DMS79 (cell line): ENCODE measurements at regions not wholly inside any gene's neighbourhood (a gene's known extent, or its start where the extent isn't known, plus 50 kb on each side); places are given as distances from the start of the nearest gene placed in this dataset.
"Not testable (repeated sequence)": the region's sequence is repeated elsewhere in the genome, so short reads cannot be mapped to it uniquely, and the experiment has no call there.

Experiments used
- DNase-seq: peaks from one replicate; lab custom pipeline; 2025; lab: John Stamatoyannopoulos, UW

- no peak for DNase-seq
Observed at GRCh38 chr10:2891073-2891769, 176.1 kb upstream of the PFKP start.

GRCh38 chr10:2890093-2890492 lies 177.3 kb upstream of the PFKP start:
- no peak for DNase-seq

DNA sequence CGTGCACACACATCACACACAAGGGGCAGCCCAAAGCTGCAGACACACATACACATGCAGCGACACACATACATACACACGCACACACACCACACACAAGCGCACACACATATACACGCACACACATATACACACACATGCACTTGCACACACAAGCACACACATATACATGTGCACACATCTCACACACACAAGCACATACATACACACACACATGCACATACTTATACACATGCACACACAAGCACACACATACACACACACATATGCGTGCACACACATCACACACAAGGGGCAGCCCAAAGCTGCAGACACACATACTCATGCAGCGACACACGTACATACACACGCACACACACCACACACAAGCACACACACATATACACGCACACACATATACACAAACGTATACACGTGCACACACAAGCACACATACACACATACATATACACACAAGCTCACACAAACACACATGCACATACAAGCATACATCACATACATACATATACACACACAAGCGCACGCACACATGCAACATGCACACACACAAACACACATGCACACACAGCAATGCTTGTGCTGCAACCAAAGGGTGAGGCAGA lies 178.8 kb upstream of the PFKP start:
- no peak for DNase-seq

- no peak for DNase-seq
Observed at GRCh38 chr10:2887391-2888070, 179.8 kb upstream of the PFKP start.

GRCh38 chr10:2886662-2887061 lies 180.7 kb upstream of the PFKP start:
- no peak for DNase-seq

GRCh38 chr10:2885288-2886278 lies 181.8 kb upstream of the PFKP start:
- DNase-seq, result no peak

DNA sequence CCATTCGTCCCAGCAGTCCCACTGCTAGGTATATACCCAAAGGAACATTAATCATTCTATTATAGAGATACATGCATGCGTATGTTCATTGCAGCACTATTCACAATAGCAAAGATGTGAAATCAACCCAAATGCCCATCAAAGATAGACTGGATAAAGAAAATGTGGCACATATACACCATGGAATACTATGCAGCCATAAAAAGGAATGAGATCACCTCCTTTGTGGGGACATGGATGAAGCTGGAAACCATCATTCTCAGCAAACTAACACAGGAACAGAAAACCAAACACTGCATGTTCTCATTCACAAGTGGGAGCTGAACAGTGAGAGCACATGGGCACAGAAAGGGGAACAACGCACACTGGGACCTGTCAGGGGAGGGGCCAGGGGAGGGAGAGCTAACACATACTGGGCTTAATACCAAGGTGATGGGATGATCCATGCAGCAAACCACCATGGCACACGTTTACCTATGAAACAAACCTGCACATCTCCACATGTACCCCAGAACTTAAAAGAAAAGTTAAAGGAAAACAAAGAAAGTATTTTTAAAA lies 183.3 kb upstream of the PFKP start:
- DNase-seq, result not testable (repeated sequence)

DNA sequence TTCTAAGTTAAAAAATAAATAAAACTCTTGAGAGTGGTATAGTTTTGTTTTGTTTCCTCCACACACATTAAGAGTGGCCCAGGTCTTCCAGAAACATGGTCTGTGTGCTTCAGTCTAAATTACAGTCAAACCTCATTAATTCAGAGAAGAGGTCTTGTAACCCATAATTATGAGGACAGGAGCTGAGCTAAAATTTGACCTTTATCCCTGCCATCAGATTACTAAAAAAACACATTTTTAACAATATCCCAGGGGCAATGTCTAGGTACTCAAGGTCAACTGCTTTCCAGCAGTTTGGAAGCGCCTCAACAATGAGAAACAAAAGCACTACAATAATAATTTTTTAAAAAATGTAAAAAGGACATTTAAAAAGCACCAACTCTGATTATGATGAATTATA lies 184.1 kb upstream of the PFKP start:
- DNase-seq, result no peak

DNA sequence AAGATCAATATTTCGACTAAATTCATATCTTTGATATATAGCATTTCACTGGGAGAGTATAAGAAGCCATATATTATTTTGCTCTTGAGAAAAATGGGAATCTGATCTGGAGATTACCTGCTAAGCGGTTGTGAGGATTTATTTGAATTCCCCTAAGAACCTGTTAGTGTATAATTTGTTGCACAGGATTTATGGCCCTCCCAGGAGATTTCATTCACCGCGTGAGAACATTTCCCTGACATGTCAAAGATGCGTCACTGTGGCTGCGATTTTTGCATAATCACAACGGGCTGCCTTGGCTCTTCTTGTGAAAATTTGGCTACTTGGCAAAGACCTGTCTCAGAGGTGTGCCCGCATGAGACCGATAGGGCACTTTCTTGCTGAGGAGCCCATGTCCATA lies 184.7 kb upstream of the PFKP start:
- DNase-seq, result no peak

DNA sequence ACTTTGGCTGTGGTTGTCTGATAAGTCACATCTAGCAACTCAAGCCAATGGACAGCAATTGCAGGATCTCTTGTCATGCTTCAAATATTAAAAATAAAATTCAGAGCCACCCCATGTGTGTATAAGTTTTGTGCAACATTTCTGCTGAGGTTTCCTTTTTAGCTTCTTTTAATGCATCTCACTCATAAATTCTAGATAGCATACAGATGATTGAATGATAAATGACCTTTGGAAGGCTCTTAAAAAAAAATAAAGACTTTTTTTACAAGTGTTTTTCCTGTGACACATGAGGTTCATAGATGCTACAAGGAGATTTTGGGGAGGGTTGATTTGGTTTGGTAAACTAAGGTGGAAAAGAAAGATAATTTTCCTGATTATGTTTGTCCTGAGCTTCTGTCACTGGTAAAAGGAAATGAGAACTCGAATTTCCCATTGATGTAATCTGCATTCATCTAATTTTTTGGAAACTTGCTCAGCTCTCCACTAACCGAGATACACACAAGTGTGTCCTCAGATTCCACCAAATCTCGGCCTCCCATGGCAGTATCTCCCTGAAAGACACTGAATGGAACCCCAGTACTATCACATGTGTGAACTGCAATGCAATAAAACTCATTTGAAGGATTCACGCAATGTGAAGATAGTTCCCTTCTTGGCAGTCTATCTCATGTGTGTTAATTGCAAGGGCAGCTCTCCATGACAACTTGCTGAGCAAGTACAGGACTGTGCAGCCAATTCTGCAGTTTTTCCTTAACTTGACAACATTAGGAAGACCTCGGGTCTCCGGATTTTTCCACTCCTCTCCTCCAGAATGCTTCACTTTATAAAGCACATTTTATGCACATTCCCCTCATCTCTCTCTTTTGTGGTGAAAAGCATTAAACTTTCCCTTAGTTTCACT lies 185.4 kb upstream of the PFKP start:
- DNase-seq, result no peak

- DNase-seq, result not testable (repeated sequence)
Observed at GRCh38 chr10:2880050-2880449, 187.3 kb upstream of the PFKP start.

GRCh38 chr10:2878818-2879217 lies 188.5 kb upstream of the PFKP start:
- DNase-seq, result no peak

GRCh38 chr10:2876032-2876431 lies 191.3 kb upstream of the PFKP start:
- no peak for DNase-seq

DNA sequence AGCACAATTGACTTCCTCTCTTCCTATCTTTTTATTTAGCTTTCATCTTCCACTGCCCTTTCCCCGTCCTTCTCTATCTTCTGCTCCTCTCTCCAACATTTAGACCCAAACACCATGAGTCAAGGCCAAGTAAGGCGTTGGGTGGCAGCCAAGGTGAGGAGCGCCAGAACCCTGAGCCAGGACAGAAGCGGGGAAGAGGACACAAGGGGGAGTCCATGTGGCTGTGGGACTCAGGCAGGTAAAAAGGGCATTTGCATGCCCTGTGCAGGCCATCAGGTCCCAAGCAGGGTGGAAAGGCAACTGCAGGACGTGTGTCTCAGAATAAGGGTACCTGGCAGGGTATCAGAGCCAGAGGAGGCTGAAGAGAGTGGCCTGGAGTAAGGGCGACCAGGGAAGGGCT lies 192.4 kb upstream of the PFKP start:
- DNase-seq, result no peak

DNA sequence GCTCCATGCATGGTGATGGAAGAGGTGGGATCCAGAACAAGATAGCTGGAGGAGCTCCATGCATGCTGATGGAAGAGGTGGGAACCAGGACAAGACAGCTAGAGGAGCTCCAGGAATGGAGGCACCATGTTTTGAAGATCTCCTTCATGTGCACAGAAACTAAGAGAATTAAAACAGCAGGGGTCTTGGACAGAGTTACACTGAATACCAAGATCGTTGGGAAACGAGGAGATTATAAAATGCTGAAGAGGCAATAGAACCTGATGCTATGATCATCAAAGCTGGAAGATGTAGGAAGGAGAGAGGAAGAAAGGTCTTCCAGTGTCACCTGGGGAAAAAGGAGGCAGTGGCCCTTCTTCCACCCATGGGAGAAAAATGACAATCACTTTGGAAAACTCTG lies 193.6 kb upstream of the PFKP start:
- DNase-seq, result no peak

GRCh38 chr10:2871673-2872219 lies 195.6 kb upstream of the PFKP start:
- no peak for DNase-seq

- DNase-seq, result no peak
Observed at GRCh38 chr10:2870654-2871053, 196.7 kb upstream of the PFKP start.

- DNase-seq, result no peak
Observed at GRCh38 chr10:2867788-2868299, 199.5 kb upstream of the PFKP start.

DNA sequence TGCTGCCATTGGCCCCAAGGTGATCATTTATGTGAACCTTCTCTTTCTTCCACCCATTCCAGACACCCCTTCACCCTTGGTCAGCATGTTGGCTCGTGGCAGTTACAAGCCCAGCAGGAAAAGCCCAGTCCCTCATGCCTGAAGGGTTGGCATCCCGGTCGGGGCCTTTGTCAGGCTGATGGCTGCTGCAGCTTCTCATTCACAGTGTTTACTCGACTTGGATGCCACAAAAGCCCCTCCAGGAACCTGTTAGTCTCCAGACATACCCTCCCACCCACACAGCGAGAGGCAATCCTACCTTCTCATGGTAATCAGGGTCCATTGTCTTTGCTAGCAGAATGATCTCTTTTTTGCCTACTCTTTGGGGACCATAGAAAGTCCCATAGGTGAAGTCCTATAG lies 200.8 kb upstream of the PFKP start:
- no peak for DNase-seq

GRCh38 chr10:2861632-2862210 lies 205.6 kb upstream of the PFKP start:
- no peak for DNase-seq
